Amniotic epithelial cell (primary cell): ENCODE measurements at regions not wholly inside any gene's neighbourhood (a gene's known extent, or its start where the extent isn't known, plus 50 kb on each side); places are given as distances from the start of the nearest gene placed in this dataset.
"Not testable (repeated sequence)": the region's sequence is repeated elsewhere in the genome, so short reads cannot be mapped to it uniquely, and the experiment has no call there.

Source experiments
- DNase-seq: peaks from one replicate; pipeline ENCODE4 v3.0.0-alpha.2; 2010; ENCODE audit warnings: low read depth

DNA sequence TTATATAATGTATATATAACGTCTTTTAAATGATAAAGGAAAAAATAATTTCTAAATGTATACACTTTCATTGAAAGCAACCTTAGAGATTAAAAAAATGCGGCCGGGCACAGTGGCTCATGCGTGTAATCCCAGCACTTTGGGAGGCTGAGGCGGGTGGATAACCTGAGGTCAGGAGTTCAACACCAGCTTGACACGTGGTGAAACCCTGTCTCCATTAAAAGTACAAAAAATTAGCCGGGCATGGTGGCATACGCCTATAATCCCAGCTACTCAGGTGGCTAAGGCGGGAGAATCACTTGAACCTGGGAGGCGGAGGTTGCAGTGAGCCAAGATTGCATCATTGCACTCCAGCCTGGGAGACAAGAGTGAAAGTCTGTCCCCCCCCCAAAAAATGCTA lies 303.7 kb upstream of the ZC3H15 start:
- DNase-seq: not testable (repeated sequence)

DNA sequence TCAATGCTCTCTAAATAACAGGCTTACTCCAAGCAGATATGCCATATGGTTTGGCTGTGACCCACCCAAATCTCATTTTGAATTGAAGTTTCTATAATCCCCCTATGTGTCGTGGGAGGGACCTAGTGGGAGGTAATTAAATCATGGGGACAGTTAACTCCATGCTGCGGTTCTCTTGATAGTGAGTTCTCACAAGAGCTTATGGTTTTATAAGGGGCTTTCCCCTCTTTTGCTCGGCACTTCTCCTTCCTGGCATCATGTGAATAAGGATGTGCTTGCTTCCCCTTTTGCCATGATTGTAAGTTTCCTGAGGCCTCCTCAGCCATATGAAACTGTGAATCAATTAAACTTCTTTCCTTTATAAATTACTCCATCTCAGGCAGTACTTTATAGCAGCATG lies 302.7 kb upstream of the ZC3H15 start:
- DNase-seq: no peak

GRCh38 chr2:186187854-186188253 lies 298.2 kb upstream of the ZC3H15 start:
- no peak for DNase-seq

DNA sequence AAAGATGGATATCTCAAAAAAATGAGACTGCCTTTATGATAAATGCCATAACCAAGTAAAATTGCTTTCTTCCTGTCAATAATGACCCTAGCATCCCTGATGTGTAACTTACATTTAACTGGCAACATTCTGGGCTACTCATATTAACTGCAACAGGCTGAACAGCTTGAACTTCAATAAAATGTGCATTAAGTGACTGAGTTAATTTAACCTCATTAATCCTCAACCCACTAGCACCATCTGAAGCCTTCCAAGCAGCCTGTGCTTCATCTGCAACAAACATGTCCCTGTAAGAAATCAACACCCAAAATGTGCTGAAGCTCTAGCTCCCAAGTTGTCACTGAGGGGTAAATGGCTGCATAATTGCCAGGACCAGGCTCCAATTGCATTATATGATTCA lies 296.2 kb upstream of the ZC3H15 start:
- no peak for DNase-seq

- DNase-seq: no peak
These were observed 290.4 kb upstream of the ZC3H15 start for GRCh38 chr2:186195696-186196095.

GRCh38 chr2:186197955-186198354 lies 288.1 kb upstream of the ZC3H15 start:
- no peak for DNase-seq

- peak; percentile 1 for DNase-seq
These were observed 287.0 kb upstream of the ZC3H15 start for GRCh38 chr2:186199029-186199428.

DNA sequence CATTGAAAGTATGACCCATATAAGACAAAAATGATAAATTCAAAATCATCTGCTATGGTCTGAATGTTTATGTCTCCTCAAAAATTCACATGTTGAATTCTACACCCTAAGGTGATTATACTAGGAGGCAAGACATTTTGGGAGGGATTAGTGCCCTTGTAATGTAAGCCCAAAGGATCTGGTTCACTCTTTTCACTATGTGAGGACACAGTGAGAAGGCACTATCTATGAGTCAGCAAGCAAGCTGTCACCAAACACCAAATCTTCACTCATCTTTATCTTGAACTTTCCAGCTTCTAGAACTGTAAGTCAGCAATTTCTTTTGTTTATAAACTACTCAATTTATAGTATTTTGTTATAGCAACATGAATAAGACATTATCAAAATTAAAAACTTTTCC lies 284.7 kb upstream of the ZC3H15 start:
- peak; percentile 9 for DNase-seq

DNA sequence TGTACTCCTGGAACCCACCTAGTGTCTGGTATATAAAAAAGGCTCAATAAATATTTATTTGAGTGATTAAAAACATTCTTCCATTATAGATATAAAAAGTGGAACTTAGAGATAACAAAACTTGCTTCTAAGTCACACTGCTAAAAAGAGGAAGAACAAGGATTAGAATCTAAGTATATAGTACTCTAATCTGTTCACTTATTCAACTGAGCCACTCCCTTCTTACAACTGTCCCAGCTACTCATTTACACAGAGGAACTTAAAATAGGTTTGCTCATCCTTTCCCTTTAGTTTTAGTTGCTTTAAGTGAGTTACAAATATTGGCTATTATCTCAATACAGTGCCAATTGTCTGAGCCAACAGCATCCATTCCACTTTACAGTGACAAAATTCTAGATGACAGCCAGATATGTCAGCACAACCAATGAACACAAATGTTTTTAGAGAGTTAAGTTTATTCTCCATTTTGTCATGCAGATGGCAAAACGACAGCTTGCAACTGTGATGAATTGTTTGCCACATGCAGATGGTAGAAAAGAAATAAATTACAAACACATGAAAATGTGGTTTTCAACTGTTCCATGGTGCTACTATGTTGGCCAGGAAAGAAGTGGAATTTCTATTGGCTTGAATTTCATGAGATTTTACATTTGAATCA lies 280.7 kb upstream of the ZC3H15 start:
- no peak for DNase-seq

GRCh38 chr2:186209532-186209931 lies 276.5 kb upstream of the ZC3H15 start:
- DNase-seq: no peak

DNA sequence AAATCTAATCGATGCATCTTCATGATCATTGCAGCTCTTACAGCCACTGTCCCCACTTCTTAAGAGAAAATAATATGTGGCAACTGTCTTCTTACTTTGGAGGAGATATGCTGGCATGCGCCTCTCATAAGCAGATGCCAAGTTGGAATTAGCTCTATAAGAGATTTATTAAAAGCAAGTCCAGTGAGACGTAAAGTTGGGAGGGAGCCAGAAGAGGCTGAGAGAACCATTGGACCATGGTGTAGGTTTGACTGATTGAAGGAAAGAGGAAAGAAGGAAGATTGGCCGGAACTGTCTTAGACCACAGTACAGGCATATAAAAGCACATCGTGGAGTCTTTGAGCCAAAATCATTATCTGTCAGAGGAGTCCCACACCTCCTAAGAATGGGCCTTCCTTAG lies 265.7 kb upstream of the ZC3H15 start:
- DNase-seq: no peak

DNA sequence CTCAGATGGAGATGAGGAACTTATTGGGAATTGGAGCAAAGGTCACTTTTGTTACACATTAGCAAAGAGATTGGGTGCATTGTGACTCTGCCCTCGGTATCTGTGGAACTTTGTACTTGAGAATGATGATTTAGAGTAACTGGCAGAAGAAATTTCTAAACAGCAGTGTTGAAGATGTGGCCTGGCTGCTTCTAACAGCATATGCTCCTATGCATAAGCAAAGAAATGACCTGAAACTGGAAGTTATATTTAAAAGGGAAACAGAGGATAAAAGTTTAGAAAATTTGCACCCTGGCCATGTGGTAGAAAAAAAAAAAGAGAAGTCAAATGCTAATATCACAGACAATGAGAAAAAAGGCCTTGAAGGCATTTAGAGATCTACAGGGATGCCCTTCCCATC lies 256.8 kb upstream of the ZC3H15 start:
- DNase-seq: no peak

GRCh38 chr2:186241874-186242273 lies 244.2 kb upstream of the ZC3H15 start:
- DNase-seq: no peak

GRCh38 chr2:186254759-186255158 lies 231.3 kb upstream of the ZC3H15 start:
- DNase-seq: peak; percentile 22

DNA sequence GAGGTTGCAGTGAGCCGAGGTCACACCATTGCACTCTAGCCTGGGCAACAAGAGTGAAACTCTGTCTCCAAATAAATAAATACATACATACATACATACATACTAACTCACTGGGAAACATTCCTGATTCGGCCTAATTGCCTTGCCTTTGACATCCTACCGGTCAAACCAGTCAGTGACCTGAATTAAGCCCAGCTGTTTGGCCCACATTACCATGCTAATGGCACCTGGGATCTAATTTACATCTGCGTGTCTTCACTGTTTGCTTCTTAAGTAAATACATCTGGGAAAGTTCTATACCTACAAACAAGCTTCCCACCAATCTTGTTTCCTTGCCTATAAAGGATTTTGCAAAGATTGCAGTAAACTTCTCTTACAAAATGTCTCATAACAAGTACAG lies 230.2 kb upstream of the ZC3H15 start:
- no peak for DNase-seq

GRCh38 chr2:186256540-186256939 lies 229.5 kb upstream of the ZC3H15 start:
- peak; percentile 54 for DNase-seq

DNA sequence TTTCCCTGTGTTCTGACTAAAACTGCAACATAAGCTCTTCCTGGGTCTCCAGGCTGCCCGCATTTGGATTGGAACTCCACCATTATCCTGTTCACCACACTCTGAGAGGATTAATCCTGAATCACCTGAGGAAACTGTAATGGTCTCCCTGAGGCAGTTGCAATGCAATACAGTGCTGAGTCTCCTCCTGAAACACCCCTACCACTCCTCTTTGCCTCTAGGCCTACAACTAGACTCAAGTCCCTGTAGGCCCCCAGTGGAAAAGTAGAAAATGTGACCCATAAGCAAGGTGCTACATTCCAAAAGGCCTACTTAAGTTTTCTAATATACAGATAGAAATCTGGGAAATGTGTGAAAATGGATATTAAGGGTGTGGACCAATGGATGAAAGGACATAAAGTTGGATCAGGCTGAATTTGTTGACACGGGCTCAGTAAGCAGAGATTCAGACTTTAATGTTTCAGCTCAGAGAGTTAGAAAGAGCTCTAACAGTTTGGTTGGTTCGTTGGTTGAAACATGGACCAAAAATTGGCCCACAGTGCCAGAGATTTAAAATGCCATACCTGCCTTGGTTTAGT lies 222.3 kb upstream of the ZC3H15 start:
- no peak for DNase-seq

- DNase-seq: no peak
These were observed 216.5 kb upstream of the ZC3H15 start for GRCh38 chr2:186269536-186269935.

DNA sequence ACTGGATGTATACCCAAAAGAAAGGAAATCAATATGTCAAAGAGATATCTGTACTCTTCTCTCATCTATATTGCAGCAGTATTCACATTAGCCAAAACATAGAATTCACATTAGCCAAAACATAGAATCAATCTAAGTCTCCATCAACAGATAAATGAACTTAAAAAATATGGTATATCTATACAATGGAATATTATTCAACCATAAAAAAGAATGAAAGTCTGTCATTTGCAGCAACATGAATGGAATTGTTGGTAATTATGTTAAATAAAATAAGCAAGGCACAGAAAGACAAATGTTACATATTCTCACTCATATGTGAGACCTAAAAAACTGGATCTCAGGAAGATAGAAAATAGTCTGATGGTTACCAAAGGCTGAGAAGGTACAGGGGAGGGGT lies 212.1 kb upstream of the ZC3H15 start:
- DNase-seq: no peak

GRCh38 chr2:186274936-186275575 lies 211.0 kb upstream of the ZC3H15 start:
- DNase-seq: peak; percentile 88

DNA sequence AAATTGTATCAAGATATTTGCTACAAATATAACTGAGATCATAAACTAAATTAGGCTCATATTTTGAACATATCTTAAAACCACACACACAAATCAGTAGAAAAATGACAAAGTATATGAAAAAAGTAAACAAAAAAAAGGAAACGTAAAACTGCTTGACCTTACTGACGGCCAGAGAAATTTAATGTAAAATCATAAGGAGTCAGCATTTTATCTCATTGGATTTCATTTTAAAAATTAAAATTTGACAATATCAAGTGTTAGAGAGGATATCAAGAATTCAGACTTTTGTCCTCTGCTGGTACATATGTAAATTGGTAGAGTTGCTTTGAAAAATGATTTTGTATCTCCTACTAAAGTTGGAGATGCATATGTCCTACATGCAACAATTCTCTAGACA lies 209.2 kb upstream of the ZC3H15 start:
- no peak for DNase-seq

DNA sequence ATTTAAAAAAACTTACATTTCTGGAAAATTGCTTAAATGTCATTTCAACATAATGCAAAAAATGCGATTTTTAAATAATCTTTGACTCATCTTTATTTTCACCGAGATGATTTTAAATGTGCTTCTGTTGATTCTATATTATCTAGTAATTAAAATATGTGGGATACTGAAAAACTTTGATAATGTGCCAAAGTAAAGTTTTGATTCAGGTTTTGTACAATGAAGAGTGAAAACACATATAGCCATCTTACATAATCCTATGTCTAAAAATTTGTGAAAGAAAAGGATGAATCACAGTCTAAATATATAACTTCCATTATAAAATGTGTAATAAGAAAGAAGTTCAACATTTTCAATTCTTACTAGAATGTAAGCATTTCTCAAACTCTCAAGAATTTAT lies 204.3 kb upstream of the ZC3H15 start:
- DNase-seq: no peak

GRCh38 chr2:186294248-186294888 lies 191.7 kb upstream of the ZC3H15 start:
- no peak for DNase-seq
